Hepatocyte (in vitro differentiated cells): ENCODE measurements at regions not wholly inside any gene's neighbourhood (a gene's known extent, or its start where the extent isn't known, plus 50 kb on each side); places are given as distances from the start of the nearest gene placed in this dataset.
A peak's percentile ranks its signal among the peaks of the same experiment; 100 is the strongest.

Source experiments
- DNase-seq: peaks from one replicate; pipeline ENCODE4 v3.0.0-alpha.2; 2016; ENCODE audit warnings: low spot score
- H2AFZ ChIP-seq: fragments of 200-600 bp; sonication (generic); 2 replicates; pipeline ENCODE4 v1.6.0; 2016; ENCODE audit warnings: antibody characterized with exemption, mild to moderate bottlenecking
- H3K27ac ChIP-seq: fragments of 200-600 bp; sonication (generic); 2 replicates; pipeline ENCODE4 v1.5.1; 2016; ENCODE audit warnings: mild to moderate bottlenecking
- H3K27me3 ChIP-seq: fragments of 200-600 bp; sonication (generic); 2 replicates; pipeline ENCODE4 v1.6.1; 2016
- H3K36me3 ChIP-seq: fragments of 200-600 bp; sonication (generic); replicated peaks from 2 replicates; pipeline ENCODE4 v1.5.1; 2016; ENCODE audit warnings: low read depth; ENCODE audit not compliant: insufficient read depth
- H3K4me1 ChIP-seq: fragments of 200-600 bp; sonication (generic); 2 replicates; pipeline ENCODE4 v1.5.1; 2016; ENCODE audit warnings: mild to moderate bottlenecking, moderate library complexity; ENCODE audit not compliant: insufficient read depth
- H3K4me2 ChIP-seq: fragments of 200-600 bp; sonication (generic); 2 replicates; pipeline ENCODE4 v1.6.0; 2016
- H3K4me3 ChIP-seq: fragments of 200-600 bp; sonication (generic); 2 replicates; pipeline ENCODE4 v1.5.1; 2016; ENCODE audit warnings: mild to moderate bottlenecking
- H3K79me2 ChIP-seq: fragments of 200-600 bp; sonication (generic); 2 replicates; pipeline ENCODE4 v1.6.0; 2017; ENCODE audit warnings: mild to moderate bottlenecking
- H3K9me2 ChIP-seq: fragments of 200-600 bp; sonication (generic); replicated peaks from 2 replicates; pipeline ENCODE4 v1.6.0; 2017; ENCODE audit warnings: mild to moderate bottlenecking; ENCODE audit not compliant: insufficient read depth
- H3K9me3 ChIP-seq: fragments of 200-600 bp; sonication (generic); 2 replicates; pipeline ENCODE4 v1.5.1; 2016; ENCODE audit warnings: low read depth, mild to moderate bottlenecking
- H4K20me1 ChIP-seq: fragments of 200-600 bp; sonication (generic); 2 replicates; pipeline ENCODE4 v1.6.0; 2016; ENCODE audit warnings: mild to moderate bottlenecking; ENCODE audit not compliant: insufficient read depth, poor library complexity, severe bottlenecking
- EZH2 ChIP-seq: fragments of 200-600 bp; sonication (generic); IDR thresholded peaks from 2 replicates; pipeline ENCODE4 v1.6.1; 2016; ENCODE audit warnings: antibody characterized with exemption, mild to moderate bottlenecking, borderline replicate concordance
- EZH2phosphoT487 ChIP-seq: fragments of 200-600 bp; sonication (generic); IDR thresholded peaks from one replicate; pipeline ENCODE4 v1.6.1; 2018; ENCODE audit warnings: antibody characterized with exemption, mild to moderate bottlenecking, low read depth, moderate library complexity; ENCODE audit not compliant: unreplicated experiment, severe bottlenecking
- WGBS: methylation state at CpG from one replicate; pipeline ENCODE4 v1.1.6; 2016; ENCODE audit warnings: low lambda C conversion rate; ENCODE audit errors: missing lambda C conversion rate; 5-methylcytosine and 5-hydroxymethylcytosine counted together
- TF ChIP-seq, protein P1 (sequence below): fragments of 200-600 bp; sonication (generic); IDR thresholded peaks from 2 replicates; pipeline ENCODE4 v1.5.1; 2016; ENCODE audit warnings: antibody characterized with exemption, mild to moderate bottlenecking; ENCODE audit not compliant: poor library complexity

DNA sequence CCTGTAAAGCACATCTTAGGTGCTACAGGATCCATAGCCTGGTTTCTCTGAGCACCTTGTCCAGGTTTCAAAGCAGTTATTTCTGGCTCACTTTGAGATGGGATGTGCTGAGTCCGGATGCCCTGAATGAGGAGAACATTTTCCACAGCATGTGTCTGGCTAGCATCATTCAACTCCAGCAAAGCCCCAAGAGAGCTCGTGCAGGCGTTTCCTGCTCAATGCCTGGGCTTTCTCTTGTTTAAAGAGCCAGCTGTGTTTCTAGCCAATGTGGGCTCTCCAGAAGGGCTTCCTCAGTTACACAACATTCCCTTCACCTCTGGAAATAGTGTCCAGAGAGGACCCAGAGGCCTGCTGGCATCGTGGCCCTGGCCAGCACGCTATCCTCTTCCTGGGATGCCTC is 411.7 kb downstream of the DMAC1 start:
- no peaks in the 10 kb centered on the region for H4K20me1 ChIP-seq

DNA sequence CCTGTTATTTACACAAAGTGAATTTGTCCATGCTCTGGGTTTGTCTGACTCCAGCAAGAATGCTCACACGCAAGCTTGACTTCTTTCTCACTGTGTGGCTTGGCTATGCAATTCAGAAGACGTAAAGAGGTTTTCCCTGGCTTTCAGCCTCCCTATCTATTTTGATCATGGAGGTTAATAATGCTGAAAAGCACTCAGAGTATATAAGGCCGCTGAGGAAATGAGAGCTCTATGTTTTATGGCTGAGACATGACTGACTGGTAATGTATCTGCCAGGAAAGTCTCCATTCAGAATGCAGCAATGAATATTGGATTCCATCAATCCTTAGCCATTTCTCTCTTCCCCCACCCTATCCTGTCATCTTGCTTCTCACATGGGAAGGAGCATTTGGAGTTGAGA is 417.3 kb downstream of the DMAC1 start:
- 82% methylated on average over 3 of the region's 3 CpGs for WGBS
- no peak overlapping the region for H2AFZ ChIP-seq
- no peak for TF ChIP-seq EZH2phosphoT487
- no peak for TF ChIP-seq EZH2
- TF ChIP-seq, protein P1, sequence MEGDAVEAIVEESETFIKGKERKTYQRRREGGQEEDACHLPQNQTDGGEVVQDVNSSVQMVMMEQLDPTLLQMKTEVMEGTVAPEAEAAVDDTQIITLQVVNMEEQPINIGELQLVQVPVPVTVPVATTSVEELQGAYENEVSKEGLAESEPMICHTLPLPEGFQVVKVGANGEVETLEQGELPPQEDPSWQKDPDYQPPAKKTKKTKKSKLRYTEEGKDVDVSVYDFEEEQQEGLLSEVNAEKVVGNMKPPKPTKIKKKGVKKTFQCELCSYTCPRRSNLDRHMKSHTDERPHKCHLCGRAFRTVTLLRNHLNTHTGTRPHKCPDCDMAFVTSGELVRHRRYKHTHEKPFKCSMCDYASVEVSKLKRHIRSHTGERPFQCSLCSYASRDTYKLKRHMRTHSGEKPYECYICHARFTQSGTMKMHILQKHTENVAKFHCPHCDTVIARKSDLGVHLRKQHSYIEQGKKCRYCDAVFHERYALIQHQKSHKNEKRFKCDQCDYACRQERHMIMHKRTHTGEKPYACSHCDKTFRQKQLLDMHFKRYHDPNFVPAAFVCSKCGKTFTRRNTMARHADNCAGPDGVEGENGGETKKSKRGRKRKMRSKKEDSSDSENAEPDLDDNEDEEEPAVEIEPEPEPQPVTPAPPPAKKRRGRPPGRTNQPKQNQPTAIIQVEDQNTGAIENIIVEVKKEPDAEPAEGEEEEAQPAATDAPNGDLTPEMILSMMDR = no peak
- no peaks in the 10 kb centered on the region for H3K36me3 ChIP-seq
- H3K4me2 ChIP-seq = no peak overlapping the region
- no peaks in the 10 kb centered on the region for H4K20me1 ChIP-seq
- H3K27ac ChIP-seq = no peak overlapping the region
- DNase-seq = no peak
- H3K9me3 ChIP-seq = no peaks in the 10 kb centered on the region
- H3K4me1 ChIP-seq = no peaks in the 10 kb centered on the region
- H3K4me3 ChIP-seq = no peak overlapping the region
- no peaks in the 10 kb centered on the region for H3K9me2 ChIP-seq
- no peaks in the 10 kb centered on the region for H3K79me2 ChIP-seq
- no peaks in the 10 kb centered on the region for H3K27me3 ChIP-seq

More for the DNA sequence above, 411.7 kb downstream of the DMAC1 start:
- no peak for TF ChIP-seq EZH2phosphoT487
- TF ChIP-seq, protein P1 = no peak
- TF ChIP-seq EZH2 = no peak
- no peak overlapping the region for H3K4me2 ChIP-seq
- H3K79me2 ChIP-seq = no peaks in the 10 kb centered on the region
- no peaks in the 10 kb centered on the region for H3K36me3 ChIP-seq
- 57% methylated on average over 5 of the region's 5 CpGs for WGBS
- H3K27me3 ChIP-seq = no peaks in the 10 kb centered on the region
- no peaks in the 10 kb centered on the region for H3K9me2 ChIP-seq
- no peak overlapping the region for H3K27ac ChIP-seq
- no peak overlapping the region for H3K4me3 ChIP-seq
- peak; percentile 15 for DNase-seq
- H3K9me3 ChIP-seq = no peaks in the 10 kb centered on the region
- H3K4me1 ChIP-seq = peaks cover 4% of the 10 kb centered on the region
- no peak overlapping the region for H2AFZ ChIP-seq

DNA sequence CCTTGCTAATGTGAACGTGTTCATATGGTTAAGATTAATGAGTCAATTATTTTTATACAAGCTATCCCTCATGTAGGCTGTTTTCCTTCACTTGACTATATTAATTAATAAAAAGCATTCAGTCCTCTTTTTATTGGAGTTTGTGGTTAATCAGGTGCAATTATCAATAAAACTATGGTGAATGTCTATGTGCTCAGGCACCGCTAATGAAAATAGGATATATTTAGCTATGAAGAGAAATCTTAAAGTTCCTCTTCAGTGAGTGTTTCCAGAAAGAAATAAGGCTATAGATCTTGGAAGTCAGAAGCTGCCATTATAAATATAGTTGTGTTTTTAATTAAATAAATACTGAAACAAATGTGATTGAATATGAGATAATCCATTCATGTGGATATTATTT is 422.1 kb downstream of the DMAC1 start:
- TF ChIP-seq EZH2phosphoT487 = no peak
- TF ChIP-seq, protein P1 = no peak
- no peak for TF ChIP-seq EZH2
- Histone ChIP-seq H3K36me3 (no peaks in the 10 kb centered on the region), H3K9me2 (no peaks in the 10 kb centered on the region), H3K4me1 (no peaks in the 10 kb centered on the region), H3K79me2 (no peaks in the 10 kb centered on the region), H3K9me3 (no peaks in the 10 kb centered on the region), H3K27ac (no peak overlapping the region), H4K20me1 (no peaks in the 10 kb centered on the region), H3K4me3 (no peak overlapping the region), H2AFZ (no peak overlapping the region), H3K4me2 (no peak overlapping the region), H3K27me3 (no peaks in the 10 kb centered on the region)
- 85% methylated on average over 2 of the region's 2 CpGs for WGBS
- DNase-seq = no peak

DNA sequence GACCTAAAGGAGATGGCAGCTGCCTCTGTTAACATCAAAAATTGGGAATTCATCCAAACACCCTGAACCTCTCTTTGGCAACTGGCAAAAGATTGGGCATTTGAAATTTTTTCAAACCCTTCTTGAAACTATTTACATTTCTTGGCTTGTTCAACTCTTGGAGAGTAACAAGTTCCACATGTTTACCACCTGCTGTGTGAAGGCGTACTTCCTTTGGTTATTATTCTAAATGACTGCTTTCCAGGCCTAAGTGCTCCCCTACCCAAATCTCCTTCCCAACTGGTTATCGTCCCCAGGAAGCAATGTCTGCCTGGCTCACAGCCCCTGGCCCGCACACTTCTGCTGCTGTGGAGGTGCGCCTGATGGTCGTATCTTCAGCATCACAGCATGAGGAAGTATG is 422.7 kb downstream of the DMAC1 start:
- Histone ChIP-seq H3K36me3 (no peaks in the 10 kb centered on the region), H4K20me1 (no peaks in the 10 kb centered on the region), H3K9me3 (no peaks in the 10 kb centered on the region), H3K9me2 (no peaks in the 10 kb centered on the region), H3K79me2 (no peaks in the 10 kb centered on the region), H3K27me3 (no peaks in the 10 kb centered on the region), H3K4me2 (no peak overlapping the region), H3K4me1 (no peaks in the 10 kb centered on the region), H3K27ac (no peak overlapping the region), H3K4me3 (no peak overlapping the region), H2AFZ (no peak overlapping the region)
- DNase-seq = no peak
- TF ChIP-seq, protein P1 = no peak
- TF ChIP-seq EZH2phosphoT487 = no peak
- no peak for TF ChIP-seq EZH2
- 80% methylated on average over 5 of the region's 5 CpGs for WGBS
